Glutamatergic neuron (in vitro differentiated cells): ENCODE measurements at regions not wholly inside any gene's neighbourhood (a gene's known extent, or its start where the extent isn't known, plus 50 kb on each side); places are given as distances from the start of the nearest gene placed in this dataset.

Source experiments
- DNase-seq: peaks from one replicate; pipeline ENCODE4 v3.0.0; 2022
- H3K27ac Mint-ChIP-seq: one replicate; pipeline ENCODE4 v1.8.0; 2020; ENCODE audit warnings: mild to moderate bottlenecking, mixed read lengths, inconsistent platforms; ENCODE audit not compliant: unreplicated experiment
- H3K27me3 Mint-ChIP-seq: one replicate; pipeline ENCODE4 v1.8.0; 2020; ENCODE audit warnings: mild to moderate bottlenecking, moderate library complexity, mixed read lengths, inconsistent platforms; ENCODE audit not compliant: unreplicated experiment
- H3K36me3 Mint-ChIP-seq: one replicate; pipeline ENCODE4 v1.8.0; 2020; ENCODE audit warnings: mild to moderate bottlenecking, mixed read lengths, inconsistent platforms; ENCODE audit not compliant: unreplicated experiment
- H3K4me1 Mint-ChIP-seq: one replicate; pipeline ENCODE4 v1.8.0; 2020; ENCODE audit warnings: mild to moderate bottlenecking, low read depth, mixed read lengths, inconsistent platforms; ENCODE audit not compliant: unreplicated experiment
- H3K4me3 Mint-ChIP-seq: one replicate; pipeline ENCODE4 v1.8.0; 2020; ENCODE audit warnings: mild to moderate bottlenecking, mixed read lengths, inconsistent platforms; ENCODE audit not compliant: unreplicated experiment
- H3K9me3 Mint-ChIP-seq: one replicate; pipeline ENCODE4 v1.8.0; 2020; ENCODE audit warnings: mild to moderate bottlenecking, moderate library complexity, mixed read lengths, inconsistent platforms; ENCODE audit not compliant: unreplicated experiment
- TF ChIP-seq, protein P1 (sequence below): fragments of 200-600 bp; sonication (generic); IDR thresholded peaks from one replicate; pipeline ENCODE4 v1.5.0; 2021; ENCODE audit not compliant: partially characterized antibody, unreplicated experiment

DNA sequence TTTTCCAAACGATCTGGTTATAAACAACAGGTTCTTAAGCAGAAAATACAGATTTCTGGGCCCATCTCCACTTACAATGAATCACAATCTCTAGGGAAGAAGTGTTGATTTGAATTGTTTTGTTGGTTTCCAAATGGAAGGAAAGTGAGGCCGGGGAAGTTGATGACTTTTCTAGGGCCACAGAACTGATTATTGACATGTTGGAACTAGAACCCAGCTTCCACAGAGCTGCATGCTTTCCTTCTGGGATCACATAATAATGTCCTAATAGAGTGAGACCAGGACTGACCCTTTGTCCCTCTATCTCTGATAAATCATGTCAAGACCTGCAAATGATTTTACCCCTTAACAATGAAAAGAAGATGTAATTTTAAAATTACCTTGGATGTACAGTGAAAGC lies 332.2 kb downstream of the OSR1 start:
- Mint-ChIP-seq H3K36me3 (no peaks in the 10 kb centered on the region), H3K9me3 (peaks cover 2% of the 10 kb centered on the region), H3K4me1 (no peaks in the 10 kb centered on the region), H3K27me3 (no peaks in the 10 kb centered on the region), H3K4me3 (no peak overlapping the region), H3K27ac (no peak overlapping the region)
- DNase-seq: no peak
- TF ChIP-seq, protein P1, sequence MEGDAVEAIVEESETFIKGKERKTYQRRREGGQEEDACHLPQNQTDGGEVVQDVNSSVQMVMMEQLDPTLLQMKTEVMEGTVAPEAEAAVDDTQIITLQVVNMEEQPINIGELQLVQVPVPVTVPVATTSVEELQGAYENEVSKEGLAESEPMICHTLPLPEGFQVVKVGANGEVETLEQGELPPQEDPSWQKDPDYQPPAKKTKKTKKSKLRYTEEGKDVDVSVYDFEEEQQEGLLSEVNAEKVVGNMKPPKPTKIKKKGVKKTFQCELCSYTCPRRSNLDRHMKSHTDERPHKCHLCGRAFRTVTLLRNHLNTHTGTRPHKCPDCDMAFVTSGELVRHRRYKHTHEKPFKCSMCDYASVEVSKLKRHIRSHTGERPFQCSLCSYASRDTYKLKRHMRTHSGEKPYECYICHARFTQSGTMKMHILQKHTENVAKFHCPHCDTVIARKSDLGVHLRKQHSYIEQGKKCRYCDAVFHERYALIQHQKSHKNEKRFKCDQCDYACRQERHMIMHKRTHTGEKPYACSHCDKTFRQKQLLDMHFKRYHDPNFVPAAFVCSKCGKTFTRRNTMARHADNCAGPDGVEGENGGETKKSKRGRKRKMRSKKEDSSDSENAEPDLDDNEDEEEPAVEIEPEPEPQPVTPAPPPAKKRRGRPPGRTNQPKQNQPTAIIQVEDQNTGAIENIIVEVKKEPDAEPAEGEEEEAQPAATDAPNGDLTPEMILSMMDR: no peak

DNA sequence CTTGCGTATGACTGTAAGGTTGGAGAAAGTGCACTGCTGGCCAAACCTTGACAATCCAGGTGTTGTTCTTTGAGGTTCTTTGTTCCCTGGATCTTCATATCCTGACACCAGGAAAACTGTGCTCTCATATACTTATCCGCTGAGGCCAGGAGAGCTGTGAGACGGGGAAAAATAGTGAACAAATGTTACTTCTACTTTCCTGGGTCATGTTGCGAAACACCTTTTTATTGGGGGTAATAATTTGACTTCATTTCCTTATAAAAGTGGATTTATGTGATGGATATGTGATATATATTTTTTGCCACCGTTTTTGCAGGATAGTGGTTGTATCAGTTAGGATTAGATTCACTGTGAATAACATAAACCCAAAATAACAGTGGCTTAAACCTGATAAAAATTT lies 336.1 kb downstream of the OSR1 start:
- H3K4me3 Mint-ChIP-seq: no peak overlapping the region
- H3K27me3 Mint-ChIP-seq: peaks cover 2% of the 10 kb centered on the region
- TF ChIP-seq, protein P1: no peak
- no peak overlapping the region for H3K27ac Mint-ChIP-seq
- no peaks in the 10 kb centered on the region for H3K4me1 Mint-ChIP-seq
- peaks cover 4% of the 10 kb centered on the region for H3K9me3 Mint-ChIP-seq
- DNase-seq: no peak
- no peaks in the 10 kb centered on the region for H3K36me3 Mint-ChIP-seq

DNA sequence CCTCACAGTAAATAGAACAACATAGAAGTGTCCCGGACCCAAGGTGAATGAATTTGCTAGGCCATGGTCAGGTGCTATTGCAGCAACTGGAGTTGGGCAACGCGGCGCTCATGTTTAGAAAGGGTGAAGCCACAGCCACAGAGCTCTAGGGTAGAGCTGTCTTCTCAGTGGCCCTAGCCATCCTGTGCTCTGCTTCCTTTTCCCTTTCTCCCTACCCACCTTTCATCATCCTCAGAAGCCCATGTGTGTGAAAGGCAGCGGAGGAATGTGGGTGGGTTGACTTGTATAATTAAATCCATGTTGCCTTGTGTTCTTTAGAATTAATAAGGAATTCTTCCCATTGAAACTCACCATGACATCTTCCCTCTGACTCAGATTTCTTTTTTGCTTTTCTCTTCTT lies 336.7 kb downstream of the OSR1 start:
- Mint-ChIP-seq H3K27ac (no peak overlapping the region), H3K36me3 (no peaks in the 10 kb centered on the region), H3K4me3 (no peak overlapping the region), H3K4me1 (no peaks in the 10 kb centered on the region), H3K27me3 (peaks cover 2% of the 10 kb centered on the region), H3K9me3 (peaks cover 4% of the 10 kb centered on the region)
- TF ChIP-seq, protein P1: no peak
- DNase-seq: no peak

DNA sequence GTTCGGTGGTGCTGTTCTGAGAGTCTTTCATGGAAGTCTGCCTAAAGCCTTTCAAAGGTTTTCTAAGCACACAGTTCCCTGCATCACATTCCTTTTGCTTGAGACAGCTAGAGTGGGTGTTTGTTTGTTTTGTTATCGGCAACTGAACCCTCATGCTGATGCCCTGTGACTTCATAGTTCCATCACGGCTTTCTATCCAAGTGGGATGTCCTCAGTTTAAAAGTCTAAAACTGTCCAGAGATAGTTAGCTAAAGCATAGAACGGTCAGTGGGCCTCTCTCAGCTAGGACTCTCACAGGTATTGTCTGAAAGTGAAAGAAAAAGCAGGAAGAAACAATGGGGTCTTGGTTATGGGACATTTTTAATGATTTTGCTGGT lies 337.3 kb downstream of the OSR1 start:
- Mint-ChIP-seq H3K4me1 (no peaks in the 10 kb centered on the region), H3K36me3 (no peaks in the 10 kb centered on the region), H3K27me3 (peaks cover 2% of the 10 kb centered on the region), H3K9me3 (peaks cover 4% of the 10 kb centered on the region), H3K27ac (no peak overlapping the region), H3K4me3 (no peak overlapping the region)
- TF ChIP-seq, protein P1: no peak
- DNase-seq: no peak

DNA sequence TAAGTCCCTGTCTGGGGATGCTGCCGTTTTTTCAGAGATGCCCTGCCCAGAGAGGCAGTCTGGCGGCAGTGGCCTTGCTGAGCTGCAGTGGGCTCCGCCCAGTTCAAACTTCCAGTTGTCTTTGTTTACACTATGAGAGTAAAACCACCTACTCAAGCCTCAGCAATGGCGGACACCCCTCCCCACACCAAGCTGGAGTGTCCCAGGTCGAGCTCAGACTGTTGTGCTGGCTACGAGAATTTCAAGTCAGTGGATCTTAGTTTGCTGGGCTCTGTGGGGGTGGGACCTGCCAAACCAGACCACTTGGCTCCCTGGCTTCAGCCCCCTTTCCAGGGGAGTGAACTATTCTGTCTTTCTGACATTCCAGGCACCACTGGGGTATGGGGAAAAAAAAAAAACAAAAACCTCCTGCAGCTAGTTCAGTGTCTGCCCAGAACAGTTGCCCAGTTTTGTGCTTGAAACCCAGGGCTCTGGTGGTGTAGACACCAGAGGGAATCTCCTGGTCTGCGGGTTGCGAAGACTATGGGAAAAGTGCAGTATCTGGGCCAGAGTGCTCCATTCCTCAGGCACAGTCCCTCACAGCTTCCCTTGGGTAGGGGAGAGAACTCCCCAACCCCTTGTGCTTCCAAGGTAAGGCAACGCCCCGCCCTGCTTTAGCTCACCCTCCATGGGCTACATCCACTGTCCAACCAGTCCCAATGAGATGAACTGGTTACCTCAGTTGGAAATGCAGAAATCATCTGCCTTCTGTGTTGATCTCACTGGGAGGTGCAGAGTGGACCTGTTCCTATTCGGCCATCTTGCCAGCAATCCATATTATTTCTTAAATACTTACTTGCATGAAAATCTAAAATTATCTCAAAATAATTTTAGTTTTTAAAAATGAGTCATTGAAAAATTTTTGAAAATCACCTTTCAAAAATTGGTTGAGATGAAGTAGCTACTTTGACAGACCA lies 338.0 kb downstream of the OSR1 start:
- no peak for DNase-seq
- H3K4me1 Mint-ChIP-seq: no peaks in the 10 kb centered on the region
- no peak overlapping the region for H3K27ac Mint-ChIP-seq

More for the DNA sequence above, 338.0 kb downstream of the OSR1 start:
- Mint-ChIP-seq H3K9me3 (peaks cover 5% of the 10 kb centered on the region), H3K36me3 (no peaks in the 10 kb centered on the region), H3K27me3 (peaks cover 2% of the 10 kb centered on the region), H3K4me3 (no peak overlapping the region)
- TF ChIP-seq, protein P1: no peak
